OCI-LY1 (cell line): ENCODE measurements at regions not wholly inside any gene's neighbourhood (a gene's known extent, or its start where the extent isn't known, plus 50 kb on each side); places are given as distances from the start of the nearest gene placed in this dataset.

ENCODE experiments used
- H2AFZ ChIP-seq: fragments of 200-600 bp; sonication (generic), shearing (Covaris generic); 2 replicates; pipeline ENCODE4 v1.6.0; 2014; ENCODE audit warnings: antibody characterized with exemption, mild to moderate bottlenecking, low read length
- H3F3A ChIP-seq: fragments of 200-600 bp; sonication (generic), shearing (Covaris generic); 2 replicates; pipeline ENCODE4 v1.6.0; 2014; ENCODE audit warnings: mild to moderate bottlenecking, antibody characterized with exemption, low read length, moderate library complexity; ENCODE audit not compliant: insufficient read depth
- H3K27ac ChIP-seq: fragments of 200-600 bp; sonication (generic); 2 replicates; pipeline ENCODE4 v1.5.1; 2014; ENCODE audit warnings: low read length, mixed run types, mild to moderate bottlenecking, low read depth; ENCODE audit not compliant: poor library complexity, severe bottlenecking
- H3K27me3 ChIP-seq: fragments of 200-600 bp; sonication (generic); 2 replicates; pipeline ENCODE4 v1.6.0; 2014; ENCODE audit warnings: antibody characterized with exemption, mild to moderate bottlenecking, low read length, moderate library complexity; ENCODE audit not compliant: insufficient read depth
- H3K36me3 ChIP-seq: fragments of 200-600 bp; sonication (generic); 2 replicates; pipeline ENCODE4 v1.6.1; 2014; ENCODE audit warnings: mild to moderate bottlenecking, antibody characterized with exemption, low read length, moderate library complexity, mixed read lengths; ENCODE audit not compliant: insufficient read depth
- H3K4me1 ChIP-seq: fragments of 200-600 bp; sonication (generic); 2 replicates; pipeline ENCODE4 v1.5.1; 2014; ENCODE audit warnings: mild to moderate bottlenecking, low read length, moderate library complexity; ENCODE audit not compliant: insufficient read depth, severe bottlenecking
- H3K4me2 ChIP-seq: fragments of 200-600 bp; sonication (generic), shearing (Covaris generic); 2 replicates; pipeline ENCODE4 v1.6.1; 2014; ENCODE audit warnings: low read length
- H3K4me3 ChIP-seq: fragments of 200-600 bp; sonication (generic); 2 replicates; pipeline ENCODE4 v1.5.1; 2014; ENCODE audit warnings: low read length, low read depth, mild to moderate bottlenecking, mixed read lengths; ENCODE audit not compliant: poor library complexity, severe bottlenecking
- H3K79me2 ChIP-seq: fragments of 200-600 bp; shearing (Covaris generic); 2 replicates; pipeline ENCODE4 v1.6.1; 2016; ENCODE audit warnings: mixed run types, low read length, mixed read lengths; ENCODE audit not compliant: insufficient read depth
- H3K9ac ChIP-seq: fragments of 200-600 bp; sonication (generic), shearing (Covaris generic); 2 replicates; pipeline ENCODE4 v1.6.1; 2014; ENCODE audit warnings: mild to moderate bottlenecking, low read length, mixed read lengths
- H3K9me2 ChIP-seq: fragments of 200-600 bp; sonication (generic), shearing (Covaris generic); 2 replicates; pipeline ENCODE4 v1.6.1; 2014; ENCODE audit warnings: low read depth, mild to moderate bottlenecking, low read length, mixed read lengths
- H3K9me3 ChIP-seq: fragments of 200-600 bp; shearing (Covaris generic); 2 replicates; pipeline ENCODE4 v1.6.1; 2014; ENCODE audit warnings: low read length, mixed read lengths
- H4K20me1 ChIP-seq: fragments of 200-600 bp; sonication (generic), shearing (Covaris generic); 2 replicates; pipeline ENCODE4 v1.6.0; 2016; ENCODE audit warnings: mild to moderate bottlenecking, low read length; ENCODE audit not compliant: insufficient read depth
- CTCF ChIP-seq: fragments of 200-600 bp; sonication (generic), shearing (Covaris generic); IDR thresholded peaks from 2 replicates; pipeline ENCODE4 v1.5.1; 2017; ENCODE audit warnings: mild to moderate bottlenecking, antibody characterized with exemption, low read length, moderate library complexity, mixed read lengths
- EZH2 ChIP-seq: fragments of 200-600 bp; sonication (generic), shearing (Covaris generic); IDR thresholded peaks from 2 replicates; pipeline ENCODE4 v1.8.0; 2017; ENCODE audit warnings: borderline replicate concordance, mixed run types, mild to moderate bottlenecking, antibody characterized with exemption, low read length, moderate library complexity, mixed read lengths

- no peak overlapping the region for H3K27ac ChIP-seq
- H3K36me3 ChIP-seq = no peaks in the 10 kb centered on the region
- H3K9me2 ChIP-seq = no peaks in the 10 kb centered on the region
- H3K9ac ChIP-seq = no peak overlapping the region
- H3K4me3 ChIP-seq = no peak overlapping the region
- no peaks in the 10 kb centered on the region for H3K79me2 ChIP-seq
- H3K4me1 ChIP-seq = no peaks in the 10 kb centered on the region
- no peak overlapping the region for H3K4me2 ChIP-seq
- H3K27me3 ChIP-seq = no peaks in the 10 kb centered on the region
- H3F3A ChIP-seq = no peaks in the 10 kb centered on the region
- H4K20me1 ChIP-seq = no peaks in the 10 kb centered on the region
- no peaks in the 10 kb centered on the region for H3K9me3 ChIP-seq
- TF ChIP-seq EZH2 (no peak), CTCF (no peak)
- no peak overlapping the region for H2AFZ ChIP-seq
Observed at GRCh38 chr9:23162789-23163188, 663.3 kb downstream of the ELAVL2 start.

- no peaks in the 10 kb centered on the region for H3K9me2 ChIP-seq
- no peaks in the 10 kb centered on the region for H3K79me2 ChIP-seq
- no peak overlapping the region for H3K27ac ChIP-seq
- no peak overlapping the region for H3K4me2 ChIP-seq
- no peaks in the 10 kb centered on the region for H3K27me3 ChIP-seq
- no peaks in the 10 kb centered on the region for H3F3A ChIP-seq
- no peaks in the 10 kb centered on the region for H3K9me3 ChIP-seq
- H2AFZ ChIP-seq = no peak overlapping the region
- TF ChIP-seq CTCF = no peak
- TF ChIP-seq EZH2 = no peak
- H3K36me3 ChIP-seq = no peaks in the 10 kb centered on the region
- H3K4me3 ChIP-seq = no peak overlapping the region
- H3K4me1 ChIP-seq = no peaks in the 10 kb centered on the region
- no peaks in the 10 kb centered on the region for H4K20me1 ChIP-seq
- H3K9ac ChIP-seq = no peak overlapping the region
Observed at GRCh38 chr9:23171479-23171878, 654.6 kb downstream of the ELAVL2 start.

- no peak for TF ChIP-seq CTCF
- TF ChIP-seq EZH2 = no peak
- H3K4me2 ChIP-seq = no peak overlapping the region
- no peaks in the 10 kb centered on the region for H3K79me2 ChIP-seq
- no peak overlapping the region for H3K4me3 ChIP-seq
- no peaks in the 10 kb centered on the region for H3F3A ChIP-seq
- H3K9me2 ChIP-seq = no peaks in the 10 kb centered on the region
- no peaks in the 10 kb centered on the region for H3K4me1 ChIP-seq
- no peaks in the 10 kb centered on the region for H3K9me3 ChIP-seq
- no peak overlapping the region for H3K9ac ChIP-seq
- H3K36me3 ChIP-seq = no peaks in the 10 kb centered on the region
- H4K20me1 ChIP-seq = no peaks in the 10 kb centered on the region
- H3K27ac ChIP-seq = no peak overlapping the region
- no peaks in the 10 kb centered on the region for H3K27me3 ChIP-seq
- H2AFZ ChIP-seq = no peak overlapping the region
Observed at GRCh38 chr9:23172206-23172605, 653.8 kb downstream of the ELAVL2 start.
